ENCODE measurements at regions not wholly inside any gene's neighbourhood (a gene's known extent, or its start where the extent isn't known, plus 50 kb on each side); places are given as distances from the start of the nearest gene placed in this dataset.

- TF ChIP-seq CTCF (IDR thresholded peaks at IDR 0.05) (no peak), POLR2AphosphoS5 (IDR thresholded peaks at IDR 0.05; ENCODE audit: low read depth, low read length) (no peak), TCF7L2 (IDR thresholded peaks at IDR 0.05; ENCODE audit: low read depth, low read length) (no peak)
Measured at GRCh38 chr2:226601881-226602662, 197.5 kb downstream of the IRS1 start.

Measured in Panc1 (cell line).